ENCODE measurements at regions not wholly inside any gene's neighbourhood (a gene's known extent, or its start where the extent isn't known, plus 50 kb on each side); places are given as distances from the start of the nearest gene placed in this dataset.

- no peak overlapping the region for H3K4me2 ChIP-seq (ENCODE audit: low read depth, low read length, poor library complexity, severe bottlenecking)
- no peaks in the 10 kb centered on the region for H3F3A ChIP-seq (ENCODE audit: insufficient read depth)
- H3K79me2 ChIP-seq (ENCODE audit: insufficient read depth, low read length), result no peaks in the 10 kb centered on the region
- H3K9me2 ChIP-seq (replicated peaks; ENCODE audit: insufficient read depth, low read length), result no peaks in the 10 kb centered on the region
- H4K20me1 ChIP-seq (ENCODE audit: low read depth, low read length), result no peaks in the 10 kb centered on the region
- no peak overlapping the region for H3K9ac ChIP-seq (ENCODE audit: low read length)
- TF ChIP-seq CTCF (IDR thresholded peaks at IDR 0.05; ENCODE audit: insufficient read depth, low read length, poor library complexity, severe bottlenecking), result no peak
- TF ChIP-seq EZH2phosphoT487 (conservative IDR thresholded peaks at IDR 0.05; ENCODE audit: low read length), result no peak
- H3K27me3 ChIP-seq (ENCODE audit: low read length), result no peaks in the 10 kb centered on the region
- H3K36me3 ChIP-seq (ENCODE audit: low read length), result no peaks in the 10 kb centered on the region
- H3K4me3 ChIP-seq (ENCODE audit: insufficient read depth, low read length, poor library complexity, severe bottlenecking), result no peak overlapping the region
- H2AFZ ChIP-seq (ENCODE audit: low read depth, low read length, severe bottlenecking), result no peak overlapping the region
- H3K9me3 ChIP-seq (ENCODE audit: insufficient read depth, low read length), result no peaks in the 10 kb centered on the region
- H3K27ac ChIP-seq (ENCODE audit: low read depth, low read length), result no peak overlapping the region
Observed at GRCh38 chr2:117704818-117705217, 109.7 kb upstream of the DDX18 start.

- Histone ChIP-seq H3K4me3 (ENCODE audit: insufficient read depth, low read length, poor library complexity, severe bottlenecking) (no peak overlapping the region), H3K36me3 (ENCODE audit: low read length) (no peaks in the 10 kb centered on the region), H3K9me3 (ENCODE audit: insufficient read depth, low read length) (no peaks in the 10 kb centered on the region), H3K9ac (ENCODE audit: low read length) (no peak overlapping the region), H3K4me2 (ENCODE audit: low read depth, low read length, poor library complexity, severe bottlenecking) (no peak overlapping the region), H3K9me2 (replicated peaks; ENCODE audit: insufficient read depth, low read length) (no peaks in the 10 kb centered on the region), H4K20me1 (ENCODE audit: low read depth, low read length) (no peaks in the 10 kb centered on the region), H3K27ac (ENCODE audit: low read depth, low read length) (no peak overlapping the region), H3F3A (ENCODE audit: insufficient read depth) (no peaks in the 10 kb centered on the region), H3K79me2 (ENCODE audit: insufficient read depth, low read length) (no peaks in the 10 kb centered on the region), H2AFZ (ENCODE audit: low read depth, low read length, severe bottlenecking) (no peak overlapping the region), H3K27me3 (ENCODE audit: low read length) (no peaks in the 10 kb centered on the region)
- no peak for TF ChIP-seq EZH2phosphoT487 (conservative IDR thresholded peaks at IDR 0.05; ENCODE audit: low read length)
Observed at GRCh38 chr2:117707874-117708273, 106.6 kb upstream of the DDX18 start.

- Histone ChIP-seq H4K20me1 (ENCODE audit: low read depth, low read length) (no peaks in the 10 kb centered on the region), H3F3A (ENCODE audit: insufficient read depth) (no peaks in the 10 kb centered on the region), H3K9ac (ENCODE audit: low read length) (no peak overlapping the region), H3K36me3 (ENCODE audit: low read length) (no peaks in the 10 kb centered on the region), H3K27me3 (ENCODE audit: low read length) (no peaks in the 10 kb centered on the region), H3K9me2 (replicated peaks; ENCODE audit: insufficient read depth, low read length) (no peaks in the 10 kb centered on the region), H3K9me3 (ENCODE audit: insufficient read depth, low read length) (no peaks in the 10 kb centered on the region), H3K79me2 (ENCODE audit: insufficient read depth, low read length) (no peaks in the 10 kb centered on the region), H3K4me2 (ENCODE audit: low read depth, low read length, poor library complexity, severe bottlenecking) (no peak overlapping the region), H3K27ac (ENCODE audit: low read depth, low read length) (no peak overlapping the region), H2AFZ (ENCODE audit: low read depth, low read length, severe bottlenecking) (no peak overlapping the region), H3K4me3 (ENCODE audit: insufficient read depth, low read length, poor library complexity, severe bottlenecking) (no peak overlapping the region)
- no peak for TF ChIP-seq EZH2phosphoT487 (conservative IDR thresholded peaks at IDR 0.05; ENCODE audit: low read length)
- TF ChIP-seq CTCF (IDR thresholded peaks at IDR 0.05; ENCODE audit: insufficient read depth, low read length, poor library complexity, severe bottlenecking), result no peak
Observed at GRCh38 chr2:117712684-117713083, 101.8 kb upstream of the DDX18 start.

- Histone ChIP-seq H3F3A (ENCODE audit: insufficient read depth) (no peaks in the 10 kb centered on the region), H3K9me3 (ENCODE audit: insufficient read depth, low read length) (no peaks in the 10 kb centered on the region), H3K4me3 (ENCODE audit: insufficient read depth, low read length, poor library complexity, severe bottlenecking) (no peak overlapping the region), H3K9me2 (replicated peaks; ENCODE audit: insufficient read depth, low read length) (no peaks in the 10 kb centered on the region), H3K27me3 (ENCODE audit: low read length) (no peaks in the 10 kb centered on the region), H3K27ac (ENCODE audit: low read depth, low read length) (no peak overlapping the region), H2AFZ (ENCODE audit: low read depth, low read length, severe bottlenecking) (no peak overlapping the region), H3K79me2 (ENCODE audit: insufficient read depth, low read length) (no peaks in the 10 kb centered on the region), H3K36me3 (ENCODE audit: low read length) (no peaks in the 10 kb centered on the region), H3K9ac (ENCODE audit: low read length) (no peak overlapping the region), H3K4me2 (ENCODE audit: low read depth, low read length, poor library complexity, severe bottlenecking) (no peak overlapping the region), H4K20me1 (ENCODE audit: low read depth, low read length) (no peaks in the 10 kb centered on the region)
- no peak for TF ChIP-seq CTCF (IDR thresholded peaks at IDR 0.05; ENCODE audit: insufficient read depth, low read length, poor library complexity, severe bottlenecking)
- no peak for TF ChIP-seq EZH2phosphoT487 (conservative IDR thresholded peaks at IDR 0.05; ENCODE audit: low read length)
Observed at GRCh38 chr2:117714110-117714509, 100.4 kb upstream of the DDX18 start.
